NCI-H2107 treated with DMSO at 0.1 percent for 48 hours (cell line): ENCODE measurements at regions not wholly inside any gene's neighbourhood (a gene's known extent, or its start where the extent isn't known, plus 50 kb on each side); places are given as distances from the start of the nearest gene placed in this dataset.

Source experiments
- DNase-seq: peaks from one replicate; lab custom pipeline; 2025; ENCODE audit not compliant: unreplicated experiment; lab: John Stamatoyannopoulos, UW

- no peak for DNase-seq
Observed at GRCh38 chr18:10269261-10269660, 185.2 kb upstream of the APCDD1 start.

DNA sequence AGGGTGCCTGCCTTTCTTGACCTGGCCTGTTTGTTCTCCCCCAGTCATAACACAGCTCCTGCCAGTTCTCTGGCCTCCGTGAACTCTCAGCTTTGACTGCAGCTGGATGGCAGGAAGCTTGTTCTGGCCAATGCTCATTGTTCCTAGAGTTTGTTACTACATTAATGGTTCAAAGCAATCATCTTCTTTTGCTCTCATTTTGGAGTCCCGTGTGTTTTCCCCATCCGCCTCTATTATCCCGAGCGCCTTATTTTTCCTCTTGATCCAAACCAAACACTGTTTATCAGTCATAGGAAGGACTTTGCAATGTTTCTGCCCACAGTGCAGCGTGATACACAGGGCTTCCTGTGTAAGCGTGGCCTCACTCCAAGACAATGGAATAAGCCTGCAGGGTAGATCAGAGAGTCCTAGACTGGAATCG, 184.3 kb upstream of the APCDD1 start:
- DNase-seq, result no peak

DNA sequence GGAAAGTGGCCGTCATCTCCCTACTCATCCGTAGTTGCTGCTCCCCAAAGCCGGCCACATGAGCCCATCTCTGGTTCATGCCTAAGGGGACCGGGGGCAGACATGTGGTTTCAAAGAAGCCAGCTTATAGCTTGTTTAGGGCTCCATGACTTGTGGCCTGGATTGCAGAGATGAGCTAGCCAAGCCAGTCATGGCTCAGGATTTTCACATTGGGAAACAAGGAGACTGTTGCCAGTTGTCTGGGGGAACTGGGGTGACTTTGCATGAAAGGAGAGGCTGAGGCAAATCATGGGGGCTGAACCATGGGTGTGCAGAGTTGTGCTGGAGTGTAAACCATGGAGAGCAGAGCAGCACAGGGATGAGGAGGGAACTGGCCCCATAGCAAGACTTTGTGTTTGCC, 183.0 kb upstream of the APCDD1 start:
- DNase-seq, result no peak

GRCh38 chr18:10274301-10274700, 180.1 kb upstream of the APCDD1 start:
- DNase-seq, result no peak

- no peak for DNase-seq
Observed at GRCh38 chr18:10275486-10275885, 178.9 kb upstream of the APCDD1 start.

DNA sequence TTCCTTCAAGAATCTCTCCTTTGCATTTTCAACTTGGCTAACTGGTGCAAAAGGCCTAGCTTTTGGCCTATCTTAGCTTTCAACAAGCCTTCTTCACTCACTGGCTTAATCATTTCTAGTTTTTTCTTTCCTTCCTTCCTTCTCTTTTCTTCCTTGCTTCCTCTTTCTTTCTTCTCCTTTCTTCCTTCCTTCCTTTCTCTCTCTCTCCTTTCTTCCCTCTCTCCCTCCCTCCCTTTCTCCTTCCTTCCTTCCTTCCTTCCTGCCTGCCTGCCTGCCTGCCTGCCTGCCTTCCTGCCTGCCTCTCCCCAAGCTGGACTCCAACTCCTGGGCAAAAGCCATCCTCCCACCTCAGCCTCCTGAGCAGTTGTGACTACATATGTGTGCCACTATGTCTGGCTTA, 176.2 kb upstream of the APCDD1 start:
- no peak for DNase-seq

GRCh38 chr18:10279471-10279870, 175.0 kb upstream of the APCDD1 start:
- no peak for DNase-seq

DNA sequence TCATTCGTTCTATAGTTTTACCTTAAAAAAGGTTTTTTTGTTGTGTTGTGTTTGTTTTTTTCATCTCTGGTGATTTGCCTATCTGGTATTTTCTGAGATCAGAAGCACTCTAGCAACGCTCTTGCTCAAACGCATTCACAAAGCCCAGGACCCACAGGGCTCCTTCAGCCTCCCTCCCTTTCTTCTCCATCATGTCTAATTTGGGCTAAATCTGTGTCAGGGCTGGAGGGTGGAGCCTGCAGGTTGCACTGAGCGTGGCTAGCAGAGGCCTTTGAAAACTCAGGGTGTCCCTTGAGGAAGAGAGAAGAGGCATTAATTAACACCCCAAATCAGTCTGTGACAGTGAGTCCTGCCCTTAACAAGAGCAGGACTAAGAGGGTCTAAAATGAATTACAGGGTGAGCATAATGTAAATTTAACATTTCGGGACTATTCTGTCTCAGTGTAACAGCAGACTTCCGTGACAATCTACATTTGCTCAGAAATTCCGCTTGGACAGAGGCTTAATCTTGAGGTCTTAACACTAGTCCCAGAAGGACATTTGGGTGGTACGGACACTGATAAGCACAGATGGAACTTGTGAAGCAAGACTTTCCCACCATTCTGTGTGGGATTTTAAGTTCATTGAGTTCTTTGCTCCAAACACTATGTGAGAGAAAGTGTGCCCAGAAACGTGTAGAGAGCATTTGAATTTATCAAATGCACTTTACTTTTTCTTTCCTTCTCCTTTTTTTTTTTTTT, 174.4 kb upstream of the APCDD1 start:
- DNase-seq, result no peak

DNA sequence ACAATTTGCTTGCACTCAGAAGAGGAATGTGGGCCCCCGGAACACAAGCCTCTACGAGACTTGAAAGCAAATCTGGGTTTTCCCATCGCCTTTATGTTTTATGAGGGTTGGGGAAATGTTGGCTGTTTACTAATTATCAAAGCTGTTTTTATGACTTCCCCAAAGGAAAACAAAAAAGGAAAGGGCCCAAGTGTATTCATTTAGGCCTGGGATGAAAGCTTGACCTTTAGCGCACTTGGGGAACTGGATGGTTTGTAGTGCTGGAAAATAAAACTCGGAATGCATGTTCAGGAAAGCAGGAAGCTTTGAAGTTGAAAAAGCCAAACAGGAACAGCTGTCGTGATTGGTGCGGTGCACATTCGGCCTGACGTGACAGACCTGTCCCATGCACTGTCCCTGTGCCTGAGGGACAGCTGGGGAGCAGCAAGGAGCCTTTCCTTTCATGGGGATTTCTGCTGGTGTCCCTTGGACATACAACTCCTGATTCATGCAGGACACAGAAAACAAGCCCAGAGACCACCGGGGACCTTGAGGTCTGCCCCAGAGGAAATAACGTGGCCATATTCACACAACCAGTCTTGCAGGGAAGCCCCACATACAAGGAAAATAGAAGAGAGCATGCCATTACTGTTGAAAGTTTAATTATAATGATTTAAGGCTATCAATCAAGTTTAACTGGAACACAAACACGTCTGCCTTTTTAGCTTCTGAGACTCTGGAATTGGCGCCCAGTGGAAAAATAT, 169.7 kb upstream of the APCDD1 start:
- no peak for DNase-seq

GRCh38 chr18:10285283-10285640, 169.2 kb upstream of the APCDD1 start:
- no peak for DNase-seq

- DNase-seq, result no peak
Observed at GRCh38 chr18:10286580-10287150, 167.8 kb upstream of the APCDD1 start.

- DNase-seq, result no peak
Observed at GRCh38 chr18:10289251-10289650, 165.2 kb upstream of the APCDD1 start.

- DNase-seq, result no peak
Observed at GRCh38 chr18:10289951-10290637, 164.3 kb upstream of the APCDD1 start.

GRCh38 chr18:10290638-10291235, 163.7 kb upstream of the APCDD1 start:
- no peak for DNase-seq

GRCh38 chr18:10291568-10291981, 162.9 kb upstream of the APCDD1 start:
- DNase-seq, result no peak

- DNase-seq, result no peak
Observed at GRCh38 chr18:10293966-10294365, 160.5 kb upstream of the APCDD1 start.

- no peak for DNase-seq
Observed at GRCh38 chr18:10295751-10296150, 158.7 kb upstream of the APCDD1 start.

GRCh38 chr18:10296491-10296890, 157.9 kb upstream of the APCDD1 start:
- DNase-seq, result no peak

DNA sequence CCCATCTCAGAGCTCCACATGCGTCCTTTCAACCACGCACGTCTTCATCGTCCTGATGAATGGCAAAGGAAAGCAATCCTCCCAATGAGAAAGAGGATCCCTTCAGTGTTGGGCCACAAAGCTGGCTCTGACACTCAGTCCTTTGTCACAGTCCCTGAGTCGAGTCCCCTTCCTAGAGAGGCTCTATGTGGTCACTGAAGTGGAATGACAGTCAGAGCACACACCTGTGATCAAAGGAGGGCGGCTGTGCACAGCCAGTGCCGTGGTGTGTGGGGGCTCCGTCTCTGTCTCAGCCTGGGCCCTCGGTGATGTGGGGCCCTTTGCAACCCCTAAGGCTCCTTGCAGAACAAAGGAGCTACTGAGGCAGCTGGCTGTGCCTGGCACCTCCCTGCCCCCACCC, 157.3 kb upstream of the APCDD1 start:
- DNase-seq, result no peak

DNA sequence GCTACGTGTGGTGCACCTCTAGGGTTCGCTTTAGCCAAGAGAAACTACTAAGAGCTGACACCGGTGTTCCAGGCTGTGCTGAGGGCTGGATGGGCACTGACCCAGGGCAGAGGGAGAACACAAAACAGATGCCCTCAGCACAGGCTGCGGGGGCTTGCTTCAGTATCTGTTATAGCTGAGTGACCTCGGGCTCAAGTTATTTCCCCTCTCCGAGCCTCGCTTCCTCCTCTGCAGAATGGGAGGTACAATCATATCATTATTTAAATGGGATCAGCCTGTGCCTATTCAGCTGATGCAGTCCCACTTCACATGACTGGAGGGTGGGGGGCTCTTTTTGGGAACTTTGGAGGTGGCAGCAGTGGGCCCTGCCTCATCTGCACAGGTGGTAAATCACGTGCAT, 156.1 kb upstream of the APCDD1 start:
- DNase-seq, result no peak

DNA sequence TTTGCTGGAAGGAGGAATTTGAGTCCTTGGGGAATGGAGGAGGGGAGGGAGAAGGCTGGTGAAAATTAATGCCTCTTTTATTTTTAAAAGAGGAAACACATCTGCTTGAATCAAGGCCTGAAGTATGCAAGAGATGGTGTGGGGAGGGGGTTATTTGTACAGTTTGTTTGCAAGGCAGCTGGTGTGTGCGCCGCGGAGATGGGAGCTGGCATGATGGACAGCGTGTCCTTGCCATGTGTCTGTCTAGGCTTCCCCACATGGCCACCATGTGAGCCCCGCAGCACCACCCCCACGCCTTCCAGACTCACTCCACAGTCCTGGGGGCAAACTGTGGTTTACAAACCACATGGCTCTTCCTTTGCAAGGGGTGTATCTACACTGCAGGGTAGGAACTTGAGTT, 154.8 kb upstream of the APCDD1 start:
- no peak for DNase-seq
